GM18498 (cell line): ENCODE measurements at regions not wholly inside any gene's neighbourhood (a gene's known extent, or its start where the extent isn't known, plus 50 kb on each side); places are given as distances from the start of the nearest gene placed in this dataset.
"Not testable (repeated sequence)": the region's sequence is repeated elsewhere in the genome, so short reads cannot be mapped to it uniquely, and the experiment has no call there.

Source experiments
- ATAC-seq: cut with Tn5 transposase; IDR thresholded peaks from one replicate; pipeline ENCODE4 v1.9.1; 2021; ENCODE audit warnings: mild to moderate bottlenecking, moderate library complexity; ENCODE audit not compliant: unreplicated experiment

- no peak for ATAC-seq
Measured at GRCh38 chr5:144771802-144772201, 601.1 kb downstream of the KCTD16 start.

DNA sequence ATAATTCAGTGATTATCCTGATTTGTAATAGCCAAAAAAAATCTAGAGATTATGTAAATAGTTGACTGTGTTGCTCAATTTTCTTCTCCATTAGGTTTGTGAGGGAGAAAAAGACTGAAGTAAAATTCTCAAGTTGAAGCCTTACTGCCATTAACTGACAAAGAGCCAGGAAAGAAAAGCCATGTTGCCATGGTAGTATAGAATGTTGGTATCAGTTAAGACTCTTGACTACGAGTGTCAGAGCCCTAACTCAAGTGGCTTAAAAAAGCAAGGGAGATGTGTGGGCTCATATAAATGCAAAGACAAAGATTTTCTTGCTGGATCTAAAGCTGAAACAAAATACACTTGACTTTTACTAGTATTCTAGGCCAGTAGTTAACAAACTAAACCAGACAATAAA is 571.7 kb downstream of the KCTD16 start:
- ATAC-seq = no peak

- no peak for ATAC-seq
Measured at GRCh38 chr5:144731786-144732185, 561.1 kb downstream of the KCTD16 start.

DNA sequence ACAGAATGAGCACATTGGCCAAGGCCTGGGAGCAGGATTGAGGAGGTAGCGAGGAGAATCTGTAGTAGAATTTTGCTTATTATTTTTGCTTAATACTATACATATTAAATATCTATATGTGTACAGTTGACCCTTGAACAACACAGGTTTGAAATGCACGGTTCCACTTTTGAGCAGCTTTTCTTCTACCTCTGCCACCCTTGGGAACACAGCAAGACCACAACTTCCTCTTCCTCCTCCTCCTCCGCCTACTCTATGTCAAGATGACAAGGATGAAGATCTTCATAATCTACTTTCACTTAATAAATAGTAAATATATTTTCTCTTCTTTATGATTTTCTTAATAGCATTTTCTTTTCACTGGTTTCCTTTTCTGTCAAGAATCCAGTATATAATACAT is 541.4 kb downstream of the KCTD16 start:
- ATAC-seq = peak; percentile 70

GRCh38 chr5:144711172-144711571 is 540.5 kb downstream of the KCTD16 start:
- ATAC-seq = no peak

GRCh38 chr5:144710637-144711036 is 540.0 kb downstream of the KCTD16 start:
- no peak for ATAC-seq

GRCh38 chr5:144703776-144704175 is 533.1 kb downstream of the KCTD16 start:
- ATAC-seq = no peak

DNA sequence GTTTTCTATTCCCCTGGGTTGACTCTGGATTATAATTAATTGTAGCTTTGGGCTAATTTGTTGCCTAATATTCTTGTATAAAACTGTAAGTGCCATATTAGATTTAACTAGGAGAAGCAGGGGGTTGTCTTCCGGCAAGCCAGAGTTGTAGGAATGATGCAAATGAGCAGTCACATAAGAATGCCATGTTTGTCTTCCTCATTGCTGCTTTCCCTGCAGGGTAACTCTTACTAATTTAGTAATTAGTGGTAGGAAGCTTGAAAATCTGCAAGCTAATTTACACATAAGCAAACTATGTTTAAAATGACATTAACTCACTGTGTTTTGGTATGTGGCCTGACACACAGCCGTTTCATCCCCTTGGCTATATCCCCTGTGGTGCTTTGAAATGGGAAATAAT is 527.8 kb downstream of the KCTD16 start:
- ATAC-seq = no peak

GRCh38 chr5:144697847-144698262 is 527.2 kb downstream of the KCTD16 start:
- ATAC-seq = no peak

DNA sequence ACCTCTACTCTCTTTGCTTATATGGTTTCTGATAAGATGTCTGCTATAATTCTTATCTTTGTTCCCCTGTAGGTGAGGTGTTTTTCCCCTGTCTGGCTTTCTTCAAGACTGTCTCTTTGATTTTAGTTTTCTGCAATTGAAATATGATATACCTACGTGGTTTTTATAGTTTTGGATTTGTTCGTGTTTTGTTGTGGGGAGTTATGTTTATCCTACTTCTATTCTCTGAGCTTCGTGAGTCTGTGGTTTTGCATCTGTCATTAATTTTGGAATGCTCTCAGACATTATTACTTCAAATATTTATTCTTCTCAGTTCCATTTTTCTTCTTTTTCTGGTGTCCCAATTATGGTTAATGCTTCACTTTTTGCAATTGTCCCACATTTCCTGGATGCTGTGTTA is 521.3 kb downstream of the KCTD16 start:
- no peak for ATAC-seq

DNA sequence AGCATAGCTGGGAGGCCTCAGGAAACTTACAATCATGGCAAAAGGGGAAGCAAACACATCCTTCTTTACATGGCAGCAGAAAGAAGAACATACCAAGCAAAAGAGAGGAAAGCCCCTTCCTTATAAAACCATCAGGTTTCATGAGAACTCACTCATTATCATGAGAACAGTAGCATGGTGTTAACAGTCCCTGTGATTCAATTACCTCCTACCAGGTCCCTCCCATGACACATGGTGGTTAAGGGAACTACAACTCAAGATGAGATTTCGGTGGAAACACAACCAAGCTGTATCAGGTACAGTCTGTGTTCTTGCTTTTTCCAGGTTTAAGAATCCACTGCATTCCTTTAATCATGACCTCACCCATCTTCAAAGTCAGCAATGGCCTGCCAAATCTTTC is 514.2 kb downstream of the KCTD16 start:
- no peak for ATAC-seq

GRCh38 chr5:144680711-144681110 is 510.0 kb downstream of the KCTD16 start:
- no peak for ATAC-seq

DNA sequence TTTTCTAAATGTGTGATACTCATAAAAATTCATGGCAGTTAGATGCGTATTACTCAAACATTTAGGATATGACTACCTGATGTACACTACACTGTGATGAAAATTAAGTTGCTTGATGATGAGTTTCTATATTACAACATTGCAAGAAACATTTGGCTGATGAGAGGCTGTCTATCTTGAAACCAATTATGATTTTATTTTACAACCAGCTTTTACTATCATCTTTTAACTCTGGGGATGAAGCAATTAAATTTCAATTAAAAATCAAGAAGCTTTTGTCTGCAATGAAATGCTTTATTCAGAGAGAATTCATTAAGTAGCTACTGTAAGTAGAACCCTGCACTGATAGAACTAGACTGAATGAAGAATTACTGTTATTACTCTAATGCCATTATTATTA is 500.4 kb downstream of the KCTD16 start:
- ATAC-seq = no peak

DNA sequence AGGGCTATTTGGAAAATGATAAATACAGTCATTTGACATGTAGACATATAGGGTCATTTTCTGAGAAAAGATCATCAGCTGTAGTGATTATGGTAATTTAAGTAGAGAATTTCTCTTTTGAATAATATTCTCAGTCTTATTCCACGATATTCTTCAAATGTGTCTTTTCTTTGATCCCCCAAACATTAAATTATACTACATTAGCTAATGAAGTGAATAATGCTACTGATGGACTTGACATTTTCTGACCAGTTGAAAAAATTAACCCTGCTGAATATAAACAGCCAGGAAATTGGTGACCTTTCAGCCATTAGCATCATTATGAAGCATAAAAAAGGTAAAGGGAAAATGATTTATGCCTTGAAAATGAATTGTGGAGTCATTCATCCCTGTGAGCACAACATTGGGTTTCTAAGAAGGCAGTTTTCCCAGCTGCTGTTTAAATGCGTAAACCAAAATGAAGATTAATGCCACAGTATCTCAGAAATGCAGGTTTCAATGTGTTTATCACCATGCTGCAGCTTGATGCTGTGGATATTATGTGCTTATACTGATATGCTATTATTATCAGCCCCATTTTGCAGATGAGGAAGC is 489.1 kb downstream of the KCTD16 start:
- no peak for ATAC-seq

DNA sequence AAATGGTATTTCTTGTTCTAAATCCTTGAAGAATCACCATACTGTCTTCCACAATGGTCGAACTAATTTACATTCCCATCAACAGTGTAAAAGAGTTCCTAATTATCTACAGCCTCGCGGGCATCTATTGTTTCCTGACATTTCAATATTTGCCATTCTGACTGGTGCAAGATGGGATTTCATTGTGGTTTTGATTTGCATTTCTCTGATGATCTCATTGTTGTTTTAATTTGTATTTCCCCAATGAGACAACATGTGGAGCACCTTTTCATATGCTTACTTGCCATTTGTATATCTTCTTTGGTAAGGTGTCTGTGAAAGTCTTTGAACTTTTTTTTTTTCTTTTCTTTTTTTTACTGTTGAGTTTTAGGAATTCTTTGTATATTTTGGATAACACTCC is 473.6 kb downstream of the KCTD16 start:
- no peak for ATAC-seq

GRCh38 chr5:144638787-144639186 is 468.1 kb downstream of the KCTD16 start:
- no peak for ATAC-seq

DNA sequence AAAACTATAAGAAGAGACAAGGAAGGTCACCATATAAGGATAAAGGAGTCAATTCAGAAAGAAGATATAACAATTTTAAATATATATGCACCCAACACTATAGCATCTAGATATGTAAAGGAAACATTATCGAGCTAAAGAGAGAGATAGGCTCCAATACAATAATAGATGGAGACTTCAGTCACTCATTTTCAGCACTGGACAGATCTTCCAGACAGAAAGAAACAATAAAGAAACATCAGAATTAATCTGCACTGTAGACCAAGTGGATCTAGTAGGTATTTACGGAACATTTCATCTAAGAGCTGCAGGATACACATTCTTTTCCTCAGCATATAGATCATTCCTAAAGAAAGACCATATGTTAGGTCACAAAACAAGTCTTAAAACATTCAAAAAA is 463.5 kb downstream of the KCTD16 start:
- ATAC-seq = no peak

- no peak for ATAC-seq
Measured at GRCh38 chr5:144598451-144599068, 427.9 kb downstream of the KCTD16 start.

DNA sequence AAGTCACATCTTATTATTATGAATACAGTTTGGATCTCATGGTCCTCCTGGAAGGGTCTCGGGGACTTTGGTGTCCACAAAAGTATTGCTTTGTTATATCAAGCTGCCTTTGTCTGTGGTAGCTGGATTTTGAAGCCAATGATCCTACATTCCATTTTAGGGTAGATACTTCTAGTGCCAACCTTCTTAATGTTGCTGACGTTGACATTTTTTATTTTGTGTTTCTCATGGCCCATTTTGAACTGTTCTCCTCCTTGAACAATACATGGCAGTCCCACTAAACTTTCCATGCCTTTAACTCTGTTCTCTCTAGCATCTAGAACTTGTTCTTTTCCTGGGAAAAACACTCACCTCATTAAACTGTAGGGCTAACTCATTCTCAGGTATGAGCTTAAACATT is 425.8 kb downstream of the KCTD16 start:
- no peak for ATAC-seq

DNA sequence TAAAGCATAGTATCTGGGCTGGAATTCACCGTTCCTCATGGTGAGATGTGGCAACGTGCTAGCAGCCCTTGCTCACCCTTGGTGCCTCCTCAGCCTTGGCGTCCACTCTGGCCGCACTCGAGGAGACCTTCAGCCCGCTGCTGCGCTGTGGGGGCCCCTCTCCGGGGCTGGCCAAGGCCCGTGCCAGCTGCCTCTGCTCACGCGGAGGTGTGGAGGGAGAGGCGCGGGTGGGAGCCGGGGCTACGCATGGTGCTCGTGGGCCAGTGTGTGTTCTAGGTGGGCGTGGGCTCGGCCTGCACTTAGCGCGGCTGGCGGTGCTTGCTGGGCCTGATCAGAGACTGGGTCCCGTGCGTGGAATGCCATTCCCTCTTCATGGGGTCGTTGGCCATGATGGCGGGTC is 424.2 kb downstream of the KCTD16 start:
- no peak for ATAC-seq

GRCh38 chr5:144594234-144594633 is 423.6 kb downstream of the KCTD16 start:
- ATAC-seq = not testable (repeated sequence)

- no peak for ATAC-seq
Measured at GRCh38 chr5:144585681-144586080, 415.0 kb downstream of the KCTD16 start.
